ENCODE measurements at regions not wholly inside any gene's neighbourhood (a gene's known extent, or its start where the extent isn't known, plus 50 kb on each side); places are given as distances from the start of the nearest gene placed in this dataset.
A peak's percentile ranks its signal among the peaks of the same experiment; 100 is the strongest.

GRCh38 chr4:43763029-43763610, 685.5 kb downstream of the KCTD8 start:
- H3K4me1 Mint-ChIP-seq (ENCODE audit: unreplicated experiment), result no peaks in the 10 kb centered on the region
- no peak for DNase-seq (ENCODE audit: extremely low spot score, unreplicated experiment)
- H3K27me3 Mint-ChIP-seq, result no peaks in the 10 kb centered on the region
- no peak overlapping the region for H3K27ac Mint-ChIP-seq
- no peaks in the 10 kb centered on the region for H3K36me3 Mint-ChIP-seq
- no peak for TF ChIP-seq CTCF (conservative IDR thresholded peaks at IDR 0.05)
- no peaks in the 10 kb centered on the region for H3K9me3 Mint-ChIP-seq
- H3K4me3 Mint-ChIP-seq, result no peak overlapping the region

- Mint-ChIP-seq H3K36me3 (no peaks in the 10 kb centered on the region), H3K27me3 (no peaks in the 10 kb centered on the region), H3K4me3 (no peak overlapping the region), H3K9me3 (no peaks in the 10 kb centered on the region), H3K4me1 (ENCODE audit: unreplicated experiment) (no peaks in the 10 kb centered on the region), H3K27ac (no peak overlapping the region)
- DNase-seq (ENCODE audit: extremely low spot score, unreplicated experiment), result no peak
- no peak for TF ChIP-seq CTCF (conservative IDR thresholded peaks at IDR 0.05)
These were observed 683.1 kb downstream of the KCTD8 start for GRCh38 chr4:43765514-43765913.

GRCh38 chr4:43766648-43767047, 682.0 kb downstream of the KCTD8 start:
- Mint-ChIP-seq H3K27ac (no peak overlapping the region), H3K4me3 (no peak overlapping the region), H3K9me3 (no peaks in the 10 kb centered on the region), H3K4me1 (ENCODE audit: unreplicated experiment) (no peaks in the 10 kb centered on the region), H3K36me3 (no peaks in the 10 kb centered on the region), H3K27me3 (no peaks in the 10 kb centered on the region)
- no peak for TF ChIP-seq CTCF (conservative IDR thresholded peaks at IDR 0.05)
- no peak for DNase-seq (ENCODE audit: extremely low spot score, unreplicated experiment)

GRCh38 chr4:43776371-43776770, 672.2 kb downstream of the KCTD8 start:
- no peaks in the 10 kb centered on the region for H3K27me3 Mint-ChIP-seq
- peak; percentile 75 for TF ChIP-seq CTCF (conservative IDR thresholded peaks at IDR 0.05)
- no peaks in the 10 kb centered on the region for H3K36me3 Mint-ChIP-seq
- no peak for DNase-seq (ENCODE audit: extremely low spot score, unreplicated experiment)
- no peak overlapping the region for H3K4me3 Mint-ChIP-seq
- H3K9me3 Mint-ChIP-seq, result no peaks in the 10 kb centered on the region
- no peak overlapping the region for H3K27ac Mint-ChIP-seq
- H3K4me1 Mint-ChIP-seq (ENCODE audit: unreplicated experiment), result no peaks in the 10 kb centered on the region

- no peaks in the 10 kb centered on the region for H3K36me3 Mint-ChIP-seq
- no peak overlapping the region for H3K4me3 Mint-ChIP-seq
- no peak for TF ChIP-seq CTCF (conservative IDR thresholded peaks at IDR 0.05)
- DNase-seq (ENCODE audit: extremely low spot score, unreplicated experiment), result no peak
- H3K27me3 Mint-ChIP-seq, result no peaks in the 10 kb centered on the region
- no peak overlapping the region for H3K27ac Mint-ChIP-seq
- no peaks in the 10 kb centered on the region for H3K4me1 Mint-ChIP-seq (ENCODE audit: unreplicated experiment)
- no peaks in the 10 kb centered on the region for H3K9me3 Mint-ChIP-seq
These were observed 670.3 kb downstream of the KCTD8 start for GRCh38 chr4:43778187-43778915.
